GM21825 (cell line): ENCODE measurements at regions not wholly inside any gene's neighbourhood (a gene's known extent, or its start where the extent isn't known, plus 50 kb on each side); places are given as distances from the start of the nearest gene placed in this dataset.
"Not testable (repeated sequence)": the region's sequence is repeated elsewhere in the genome, so short reads cannot be mapped to it uniquely, and the experiment has no call there.

Experiments used
- ATAC-seq: cut with Tn5 transposase; IDR thresholded peaks from one replicate; pipeline ENCODE4 v1.9.1; 2021; ENCODE audit warnings: mild to moderate bottlenecking, moderate library complexity; ENCODE audit not compliant: unreplicated experiment

DNA sequence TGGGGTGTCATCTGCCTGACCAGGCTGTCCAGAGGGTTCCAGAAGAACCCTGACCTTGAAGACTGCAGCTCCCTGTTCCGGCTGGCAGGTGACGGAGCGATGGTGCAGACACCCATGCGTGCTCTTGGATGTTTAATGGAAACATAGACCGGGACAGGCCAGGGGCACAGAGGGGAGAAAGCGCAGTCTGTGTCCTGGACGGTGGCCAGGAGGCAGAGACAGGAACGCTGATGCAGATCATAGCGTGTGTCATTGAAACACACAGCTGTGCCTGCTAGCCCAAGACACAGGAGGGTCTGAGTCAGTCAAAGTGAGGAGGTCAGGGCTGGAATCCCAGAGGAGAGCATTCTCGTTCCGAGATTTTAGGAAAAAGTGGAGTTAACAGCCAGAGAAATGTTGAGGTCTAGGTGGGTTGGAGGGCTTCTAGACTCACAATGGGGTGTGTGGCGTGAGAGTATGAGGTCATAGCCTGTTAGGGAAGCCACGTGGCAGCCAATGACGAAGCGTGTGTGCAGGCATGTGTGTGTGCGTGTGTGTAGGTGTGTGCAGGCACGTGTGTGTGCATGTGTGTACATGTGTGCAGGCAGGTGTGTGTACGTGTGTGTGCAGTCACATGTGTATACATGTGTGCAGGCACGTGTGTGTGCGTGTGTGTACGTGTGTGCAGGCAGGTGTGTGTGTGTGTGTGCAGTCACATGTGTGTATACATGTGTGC is 167.0 kb downstream of the ERMARD start:
- ATAC-seq, result no peak

DNA sequence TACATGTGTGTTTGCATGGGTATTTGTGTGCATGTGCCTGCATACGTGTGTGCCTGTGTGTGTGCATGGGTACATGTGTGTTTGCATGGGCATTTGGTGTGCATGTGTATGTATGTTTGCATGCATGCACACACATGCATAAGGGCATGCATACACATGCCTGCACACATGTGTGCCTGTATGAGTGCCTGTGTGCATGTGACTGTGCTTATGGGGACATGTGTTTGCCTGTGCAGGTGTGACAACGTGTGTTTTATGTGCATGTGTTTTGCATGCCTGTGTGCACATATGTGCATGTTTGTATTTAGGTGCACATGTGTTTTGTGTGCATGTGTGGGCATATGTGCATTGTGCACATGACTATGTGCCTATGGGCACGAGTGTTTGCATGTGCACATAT is 165.7 kb downstream of the ERMARD start:
- no peak for ATAC-seq

DNA sequence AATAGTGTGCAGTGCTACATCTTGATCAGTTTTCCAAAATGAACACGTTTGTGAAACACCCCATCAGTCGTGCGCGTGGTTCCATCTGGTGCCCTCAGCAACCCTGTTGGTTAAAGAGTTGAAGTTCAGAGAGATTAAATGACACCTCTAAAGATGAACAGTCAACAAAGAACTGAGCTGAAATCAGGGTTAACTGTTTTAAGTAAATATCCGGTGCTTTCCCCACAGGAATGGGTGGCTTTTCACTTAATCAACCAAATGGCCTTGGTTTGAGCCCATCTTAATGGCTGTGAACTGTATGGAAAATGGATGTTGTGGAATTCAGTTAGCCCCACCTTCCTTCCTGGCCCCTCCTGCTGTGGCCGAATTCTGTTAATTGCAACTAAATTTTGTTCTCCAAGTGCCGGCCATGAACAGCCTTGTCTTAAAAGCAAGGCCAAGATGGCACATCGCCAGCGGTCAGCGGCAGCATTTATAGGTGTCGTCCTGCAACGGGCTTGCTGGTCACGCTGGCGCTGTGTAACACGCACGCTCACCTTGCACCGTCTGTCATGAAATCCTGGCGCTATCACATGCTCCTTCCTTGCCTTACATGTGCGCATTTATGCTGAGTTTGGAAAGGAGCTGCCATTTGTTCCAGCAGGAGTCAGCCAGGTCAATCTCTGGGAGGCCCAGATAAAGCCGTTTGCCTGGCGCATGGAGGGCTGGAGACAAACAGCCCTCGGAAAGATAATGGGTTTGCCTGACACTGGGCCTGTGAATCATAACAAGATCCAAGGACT is 164.5 kb downstream of the ERMARD start:
- no peak for ATAC-seq

- not testable (repeated sequence) for ATAC-seq
Observed at GRCh38 chr6:169913745-169914144, 162.3 kb downstream of the ERMARD start.

DNA sequence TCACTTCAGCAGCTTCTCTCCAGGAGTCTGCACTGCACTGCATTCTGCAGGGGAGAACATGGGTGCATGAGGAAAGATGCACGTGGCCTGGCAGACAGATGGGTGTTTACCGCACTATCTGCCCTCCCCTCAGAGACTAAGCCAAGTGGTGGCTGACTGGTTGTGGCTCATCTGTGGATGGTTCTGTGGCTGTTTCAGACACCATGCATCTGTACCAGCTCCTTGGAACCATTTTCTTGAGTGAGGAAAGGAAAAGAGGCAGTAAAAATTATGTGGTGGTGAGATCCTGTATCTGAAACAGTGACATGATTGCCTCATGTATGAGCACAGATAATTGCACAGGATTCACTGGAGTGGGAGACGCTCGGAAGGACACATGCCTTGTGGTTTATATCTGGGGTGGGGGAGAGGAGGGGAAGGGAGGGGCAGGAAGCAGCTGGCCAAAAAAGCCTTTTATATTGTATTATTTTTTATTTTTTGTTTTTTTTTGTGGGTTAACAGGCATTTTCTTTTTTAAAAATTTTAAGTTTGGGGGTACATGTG is 161.7 kb downstream of the ERMARD start:
- no peak for ATAC-seq

DNA sequence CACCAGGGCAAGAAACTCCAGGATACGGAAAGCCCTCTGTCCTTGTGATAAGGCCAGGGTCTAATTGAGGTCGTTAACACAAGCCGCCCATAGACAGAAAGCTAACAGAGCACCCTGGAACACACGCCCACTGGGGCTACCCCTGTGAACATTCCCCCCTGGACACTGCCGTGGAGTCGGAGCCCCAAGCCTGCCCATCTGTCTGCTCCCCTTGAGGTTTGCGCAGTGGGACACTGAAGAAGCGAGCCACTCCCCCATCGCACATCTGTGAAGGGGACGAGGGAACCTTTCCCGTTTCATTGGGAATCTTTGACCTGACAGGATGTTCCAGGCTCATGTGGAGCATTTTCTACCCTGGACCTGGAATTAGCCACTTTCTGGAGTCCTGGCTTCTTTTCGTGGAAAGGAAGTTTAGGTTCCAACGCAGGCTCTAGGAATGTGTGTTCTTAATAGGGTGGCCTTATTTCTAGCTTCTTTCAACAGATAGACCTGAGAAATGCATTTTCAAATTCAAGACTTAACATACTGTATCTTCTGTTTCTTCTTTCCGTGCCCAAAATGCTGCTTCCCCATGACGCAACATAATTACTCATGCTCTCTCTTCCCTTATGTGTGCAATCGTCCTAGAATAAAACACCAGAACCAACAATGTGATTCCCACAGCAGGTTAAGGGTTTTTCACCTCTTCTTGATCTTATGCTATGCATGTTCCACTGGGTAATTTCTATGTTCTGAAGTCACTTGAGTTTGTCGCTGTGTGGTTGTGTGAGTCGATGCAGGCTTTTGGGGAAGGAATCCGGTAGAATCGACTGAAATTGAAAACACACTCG is 161.1 kb downstream of the ERMARD start:
- no peak for ATAC-seq

- ATAC-seq, result no peak
Observed at GRCh38 chr6:169911264-169912263, 160.1 kb downstream of the ERMARD start.

DNA sequence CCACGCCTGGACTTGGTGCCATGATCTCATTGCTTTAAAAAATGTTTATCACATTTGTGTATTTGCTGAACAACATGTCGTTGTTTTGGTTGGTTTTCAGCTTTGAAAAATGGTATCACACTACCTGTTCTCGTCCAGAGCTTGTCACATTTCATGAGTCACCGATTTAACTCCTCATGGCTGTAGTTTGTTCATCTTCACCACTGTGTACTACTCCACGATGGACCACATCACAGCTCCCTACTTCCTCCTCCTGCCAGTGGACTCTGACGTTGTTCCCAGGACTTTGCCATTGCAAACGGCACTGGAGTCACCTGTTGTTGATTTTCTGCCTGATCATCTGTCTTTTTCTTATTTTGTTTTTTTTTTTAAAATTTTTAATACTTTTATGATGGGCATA is 157.7 kb downstream of the ERMARD start:
- ATAC-seq, result no peak

DNA sequence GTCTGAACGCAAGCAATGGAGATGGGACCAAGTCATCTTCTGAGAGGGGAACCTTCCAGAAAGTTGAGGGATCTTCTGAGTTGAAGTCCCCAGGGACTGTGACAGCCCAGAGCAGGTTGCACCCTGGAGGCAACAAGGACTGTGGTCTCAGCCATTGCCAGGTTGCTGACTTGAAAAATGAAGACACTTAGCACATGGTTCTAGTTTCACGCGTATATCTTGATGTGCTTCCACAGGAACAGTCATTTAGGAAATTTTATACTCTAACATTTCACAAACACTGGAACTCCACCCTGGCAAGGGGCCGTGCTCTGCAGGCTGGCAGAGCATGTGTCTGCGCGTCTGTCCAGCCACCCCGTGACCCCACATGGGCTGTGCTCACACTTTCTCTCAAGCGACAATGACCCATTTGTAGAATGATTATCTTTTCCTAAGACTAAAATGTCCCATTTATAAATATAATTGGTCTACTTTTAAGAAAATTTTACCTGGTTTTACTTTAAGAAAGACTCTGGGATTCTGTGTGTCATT is 157.0 kb downstream of the ERMARD start:
- no peak for ATAC-seq

- no peak for ATAC-seq
Observed at GRCh38 chr6:169907419-169908115, 156.1 kb downstream of the ERMARD start.

DNA sequence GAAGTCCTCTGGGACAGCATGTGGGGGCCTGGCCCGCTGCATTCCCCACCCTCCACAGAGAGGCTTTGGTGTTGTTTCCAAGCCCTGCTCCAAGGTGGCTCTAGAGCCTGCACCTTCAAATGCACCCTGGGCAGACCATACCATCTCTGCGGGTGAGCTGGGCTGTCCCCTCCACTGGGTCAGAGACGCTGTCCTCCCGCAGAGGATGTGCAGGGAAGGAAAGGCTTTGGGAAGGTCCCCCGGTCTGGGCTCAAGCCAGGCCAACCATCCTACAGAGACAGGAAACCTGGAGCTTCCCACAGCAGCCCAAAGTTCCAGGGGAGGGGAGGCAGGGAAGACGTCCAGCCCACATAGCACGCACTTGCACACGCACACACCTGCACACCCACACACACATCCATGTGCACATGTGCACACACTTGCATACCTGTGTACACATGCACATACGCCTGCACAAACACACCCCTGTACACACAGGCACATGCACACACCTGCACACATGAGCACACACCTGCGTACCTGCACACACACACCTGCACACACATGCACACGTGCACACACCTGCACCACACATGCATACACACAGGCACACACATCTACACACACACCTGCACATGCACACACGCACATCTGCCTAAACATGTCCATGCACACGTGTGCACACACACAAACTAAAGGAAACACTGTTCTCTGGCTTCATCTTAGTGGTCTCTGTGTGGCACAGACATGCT is 155.4 kb downstream of the ERMARD start:
- ATAC-seq, result no peak

- no peak for ATAC-seq
Observed at GRCh38 chr6:169906004-169906687, 154.7 kb downstream of the ERMARD start.

DNA sequence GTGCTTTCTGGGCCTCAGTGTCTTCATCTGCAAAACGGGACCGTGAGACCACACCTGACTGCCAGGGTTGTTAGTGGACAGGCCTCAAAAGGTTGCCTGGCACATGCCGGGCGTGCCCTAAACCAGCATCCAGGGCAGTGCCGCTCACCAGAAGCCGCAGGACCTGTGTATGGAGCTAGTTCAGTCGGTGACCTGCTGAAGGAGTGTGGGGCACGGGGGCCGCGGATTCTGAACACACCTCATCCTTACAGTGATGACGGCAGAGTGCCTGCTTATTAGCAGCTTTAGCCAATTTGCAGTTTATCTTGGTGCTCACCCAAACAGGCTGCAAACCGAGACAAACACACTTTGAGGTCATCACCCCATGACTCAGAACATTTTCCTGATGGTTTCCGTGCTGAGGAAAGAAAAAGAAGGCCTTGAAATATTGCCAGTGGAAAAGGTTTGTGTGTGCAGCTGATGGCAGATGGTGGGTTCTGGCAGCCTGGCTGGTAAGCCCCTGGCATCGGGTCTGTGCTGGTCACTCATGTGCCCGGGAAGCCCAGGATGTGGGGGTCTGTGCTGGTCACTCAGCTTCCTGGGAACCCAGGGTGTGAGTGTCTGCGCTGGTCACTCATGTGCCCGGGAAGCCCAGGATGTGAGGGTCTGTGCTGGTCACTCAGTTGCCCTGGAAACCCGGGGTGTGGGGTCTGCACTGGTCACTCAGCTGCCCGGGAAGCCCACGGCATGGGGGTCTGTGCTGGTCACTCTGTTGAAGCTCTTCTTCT is 153.8 kb downstream of the ERMARD start:
- no peak for ATAC-seq

DNA sequence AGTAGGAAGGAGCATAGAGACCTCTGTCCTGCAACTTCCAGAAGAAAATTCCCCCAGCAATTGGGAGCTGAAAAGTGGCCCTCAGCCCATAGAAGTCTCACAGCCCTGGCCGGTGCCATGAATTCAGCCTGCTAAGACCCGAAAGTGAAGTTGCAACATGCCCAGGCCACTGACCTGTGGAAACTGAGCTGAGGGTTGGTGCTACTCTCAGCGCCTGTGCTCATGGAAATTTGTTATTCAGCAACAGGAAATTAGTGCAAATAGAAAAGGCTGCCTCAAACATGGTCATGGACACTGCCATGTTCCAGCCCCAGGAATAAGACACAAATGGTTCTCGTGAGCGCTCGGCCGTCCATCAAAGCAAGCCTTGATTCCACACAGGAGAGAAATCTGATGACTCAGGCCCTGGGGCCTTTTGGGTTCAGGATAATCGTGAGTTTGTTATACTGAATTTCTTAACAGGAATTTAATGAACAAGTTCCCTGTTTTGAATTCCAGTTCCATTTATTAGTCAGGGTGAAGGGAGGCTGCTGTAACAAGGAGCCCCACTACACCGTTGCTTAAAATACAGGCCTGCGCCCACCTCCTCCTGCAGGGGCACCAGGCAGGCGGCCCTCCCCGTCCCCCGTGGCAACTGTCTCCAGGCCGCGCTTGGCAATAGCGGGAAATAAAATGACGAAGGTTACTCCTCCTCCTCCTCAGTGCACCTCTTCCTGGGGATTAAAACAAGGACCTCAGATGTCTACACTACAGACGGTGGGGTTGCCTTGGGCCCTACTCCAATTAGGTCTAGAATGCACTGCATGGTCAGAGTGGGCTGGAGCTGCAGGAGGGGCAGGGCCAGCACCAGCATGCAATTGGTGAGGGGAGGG is 152.9 kb downstream of the ERMARD start:
- ATAC-seq, result no peak

DNA sequence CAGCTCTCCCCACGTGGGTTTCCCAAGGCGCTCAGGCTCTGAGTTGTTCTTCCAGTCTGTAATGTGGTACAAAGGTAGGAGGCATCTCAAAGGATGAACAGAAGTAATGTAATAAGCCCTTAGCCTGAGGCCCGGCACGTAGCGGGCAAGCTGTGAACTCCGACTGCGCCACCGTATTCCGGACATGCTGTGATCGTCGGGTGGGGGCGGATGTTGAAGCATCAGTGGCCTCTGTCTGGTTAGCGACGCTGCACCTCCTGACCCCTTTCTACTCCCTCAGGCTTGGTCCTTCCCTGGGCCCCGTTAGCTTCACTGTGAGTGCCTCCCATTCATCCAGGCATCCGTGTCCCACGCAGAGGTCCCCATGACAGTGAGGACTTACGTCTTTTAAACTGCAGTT is 151.7 kb downstream of the ERMARD start:
- ATAC-seq, result no peak

DNA sequence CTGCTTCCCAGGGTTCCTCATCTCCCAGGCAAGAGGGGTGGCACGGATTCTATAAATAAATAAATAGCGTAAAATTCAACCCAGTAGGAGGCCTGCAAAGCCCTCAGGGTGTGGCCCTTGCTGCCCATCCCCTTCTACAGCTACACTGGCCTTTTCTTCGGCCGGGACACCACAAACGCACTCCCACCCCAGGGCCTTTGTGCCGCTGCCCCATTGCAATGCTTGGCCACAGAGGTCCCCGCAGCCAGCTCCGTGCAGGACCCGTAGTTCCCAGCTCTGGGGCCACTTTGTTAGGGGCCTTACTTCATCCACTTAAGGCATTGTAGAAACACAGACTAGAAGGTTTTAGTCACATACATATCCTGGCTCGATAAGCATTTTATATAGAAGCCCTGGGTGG is 151.2 kb downstream of the ERMARD start:
- no peak for ATAC-seq
